Astrocyte of the spinal cord (primary cell): ENCODE measurements at regions not wholly inside any gene's neighbourhood (a gene's known extent, or its start where the extent isn't known, plus 50 kb on each side); places are given as distances from the start of the nearest gene placed in this dataset.

Experiments used
- DNase-seq: peaks from one replicate; pipeline ENCODE4 v3.0.0; 2011; ENCODE audit warnings: low read depth, low spot score
- H3K4me3 ChIP-seq: 2 replicates; pipeline ENCODE4 v1.5.1; 2011; ENCODE audit warnings: low read depth, mild to moderate bottlenecking, low read length, moderate library complexity
- in situ Hi-C: cut with HindIII; loops from 2 replicates; pipeline ENCODE4 v1.10.0; 2017; ENCODE audit warnings: low sequenced_read_pairs
- TF ChIP-seq, protein P1 (sequence below): IDR thresholded peaks from 2 replicates; pipeline ENCODE4 v1.5.1; 2012; ENCODE audit warnings: low read depth, mild to moderate bottlenecking, low read length, inconsistent platforms

DNA sequence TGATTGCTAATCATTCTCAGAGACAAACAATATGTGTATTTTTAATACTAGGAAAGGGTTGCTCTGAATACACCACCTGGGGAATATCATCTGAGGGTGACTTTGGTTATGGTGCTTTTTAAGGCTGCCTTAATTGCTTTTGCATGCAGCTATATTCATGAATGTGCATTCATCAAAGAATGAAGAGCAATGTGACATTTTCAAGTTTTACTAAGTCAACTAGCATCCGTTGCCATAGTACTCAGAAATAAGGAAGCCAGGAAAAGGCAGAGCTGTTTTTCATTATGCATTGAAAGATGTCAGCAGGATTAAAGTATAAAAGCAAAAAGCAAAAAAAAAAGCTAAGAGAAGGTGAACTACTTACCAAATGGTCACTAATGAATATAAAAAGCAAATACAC, 67.4 kb upstream of the PCDH18 start:
- TF ChIP-seq, protein P1, sequence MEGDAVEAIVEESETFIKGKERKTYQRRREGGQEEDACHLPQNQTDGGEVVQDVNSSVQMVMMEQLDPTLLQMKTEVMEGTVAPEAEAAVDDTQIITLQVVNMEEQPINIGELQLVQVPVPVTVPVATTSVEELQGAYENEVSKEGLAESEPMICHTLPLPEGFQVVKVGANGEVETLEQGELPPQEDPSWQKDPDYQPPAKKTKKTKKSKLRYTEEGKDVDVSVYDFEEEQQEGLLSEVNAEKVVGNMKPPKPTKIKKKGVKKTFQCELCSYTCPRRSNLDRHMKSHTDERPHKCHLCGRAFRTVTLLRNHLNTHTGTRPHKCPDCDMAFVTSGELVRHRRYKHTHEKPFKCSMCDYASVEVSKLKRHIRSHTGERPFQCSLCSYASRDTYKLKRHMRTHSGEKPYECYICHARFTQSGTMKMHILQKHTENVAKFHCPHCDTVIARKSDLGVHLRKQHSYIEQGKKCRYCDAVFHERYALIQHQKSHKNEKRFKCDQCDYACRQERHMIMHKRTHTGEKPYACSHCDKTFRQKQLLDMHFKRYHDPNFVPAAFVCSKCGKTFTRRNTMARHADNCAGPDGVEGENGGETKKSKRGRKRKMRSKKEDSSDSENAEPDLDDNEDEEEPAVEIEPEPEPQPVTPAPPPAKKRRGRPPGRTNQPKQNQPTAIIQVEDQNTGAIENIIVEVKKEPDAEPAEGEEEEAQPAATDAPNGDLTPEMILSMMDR: no peak
- in situ Hi-C loops: no loop called here
- no peak for DNase-seq

GRCh38 chr4:137597752-137598430, 65.6 kb upstream of the PCDH18 start:
- no peak overlapping the region for H3K4me3 ChIP-seq
- TF ChIP-seq, protein P1: no peak
- no peak for DNase-seq
- in situ Hi-C loops: no loop called here

More for the DNA sequence above, 67.4 kb upstream of the PCDH18 start:
- H3K4me3 ChIP-seq: no peak overlapping the region

DNA sequence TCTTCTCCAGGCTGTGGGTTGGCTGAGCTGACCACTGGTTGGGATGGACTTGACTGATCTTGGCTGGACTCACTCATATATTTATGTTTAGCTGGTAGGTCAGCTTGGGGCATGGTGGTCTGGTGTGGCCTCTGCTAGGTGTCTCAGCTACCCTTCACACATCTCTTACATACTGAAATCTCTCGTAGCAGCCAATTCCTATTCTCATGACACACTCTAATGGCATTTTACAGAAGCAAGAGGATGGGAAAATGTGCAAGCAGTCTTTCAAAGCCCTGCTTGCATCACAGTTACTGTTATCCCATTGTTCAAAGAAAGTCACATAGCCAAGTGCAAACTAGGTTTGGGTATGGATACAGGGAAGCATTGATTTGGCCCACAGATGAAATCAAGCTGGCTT, 55.5 kb upstream of the PCDH18 start:
- in situ Hi-C loops: no loop called here
- no peak overlapping the region for H3K4me3 ChIP-seq
- DNase-seq: no peak
- TF ChIP-seq, protein P1: no peak

GRCh38 chr4:137583671-137584070, 51.4 kb upstream of the PCDH18 start:
- in situ Hi-C loops: no loop called here
- TF ChIP-seq, protein P1: no peak
- DNase-seq: no peak
- H3K4me3 ChIP-seq: no peak overlapping the region
